HepG2 (cell line): ENCODE measurements at regions not wholly inside any gene's neighbourhood (a gene's known extent, or its start where the extent isn't known, plus 50 kb on each side); places are given as distances from the start of the nearest gene placed in this dataset.

Source experiments
- CTCF ChIP-seq: sonication (generic); formaldehyde crosslinking; IDR thresholded peaks from 2 replicates; pipeline ENCODE4 v1.5.0; 2020; ENCODE audit warnings: mild to moderate bottlenecking, missing genetic modification reagents, moderate library complexity
- POLR2A ChIP-seq, 2 experiments: IDR thresholded peaks; 2 replicates each; pipeline ENCODE4 v1.6.1; 2011; ENCODE audit warnings: low read depth in 2 of 2, low read length in 2 of 2, mild to moderate bottlenecking in 1 of 2, moderate library complexity in 1 of 2; ENCODE audit not compliant: insufficient read depth in 1 of 2
- PREB ChIP-seq: sonication (generic); formaldehyde crosslinking; IDR thresholded peaks from 2 replicates; pipeline ENCODE4 v1.4.0; 2020; ENCODE audit warnings: missing genetic modification reagents
- SIX1 ChIP-seq: sonication (generic); formaldehyde crosslinking; IDR thresholded peaks from 2 replicates; pipeline ENCODE4 v1.4.0; 2020; ENCODE audit warnings: missing genetic modification reagents, borderline replicate concordance
- SMARCC2 ChIP-seq: fragments of 450-650 bp; IDR thresholded peaks from 2 replicates; pipeline ENCODE4 v1.6.1; 2017; ENCODE audit warnings: antibody characterized with exemption, mild to moderate bottlenecking
- ZNF12 ChIP-seq: sonication (generic); formaldehyde crosslinking; IDR thresholded peaks from 2 replicates; pipeline ENCODE4 v1.5.0; 2020; ENCODE audit warnings: missing genetic modification reagents
- ZNF280B ChIP-seq: sonication (generic); formaldehyde crosslinking; IDR thresholded peaks from 2 replicates; pipeline ENCODE4 v1.5.0; 2020; ENCODE audit warnings: missing genetic modification reagents, mild to moderate bottlenecking, borderline replicate concordance
- ZNF512 ChIP-seq: sonication (generic); formaldehyde crosslinking; IDR thresholded peaks from 2 replicates; pipeline ENCODE4 v1.4.0; 2020; ENCODE audit warnings: mild to moderate bottlenecking, missing genetic modification reagents
- ZNF564 ChIP-seq: sonication (generic); formaldehyde crosslinking; IDR thresholded peaks from 2 replicates; pipeline ENCODE4 v1.8.1; 2023; ENCODE audit warnings: mild to moderate bottlenecking, missing genetic modification reagents

- no peak for TF ChIP-seq POLR2A (IDR thresholded peaks at IDR 0.05; ENCODE audit: insufficient read depth in 1 of 2, low read depth in 2 of 2, low read length in 2 of 2)
- no peak for TF ChIP-seq CTCF (CRISPR knock-in tag)
- no peak for TF ChIP-seq SIX1
- no peak for TF ChIP-seq ZNF280B
- TF ChIP-seq ZNF564 (CRISPR knock-in tag) = no peak
- no peak for TF ChIP-seq PREB
- no peak for TF ChIP-seq ZNF512
- no peak for TF ChIP-seq SMARCC2
- no peak for TF ChIP-seq ZNF12 (CRISPR knock-in tag)
Measured at GRCh38 chr14:94850309-94851211, 80.6 kb upstream of the GSC start.
